GM12875 (cell line): ENCODE measurements at regions not wholly inside any gene's neighbourhood (a gene's known extent, or its start where the extent isn't known, plus 50 kb on each side); places are given as distances from the start of the nearest gene placed in this dataset.

Experiments
- H3K4me3 ChIP-seq: one replicate; pipeline ENCODE4 v1.5.1; 2011; ENCODE audit warnings: low read depth, low read length, control low read depth
- TF ChIP-seq, protein P1 (sequence below): IDR thresholded peaks from 2 replicates; pipeline ENCODE4 v1.5.1; 2011; ENCODE audit warnings: low read depth, mild to moderate bottlenecking, control low read depth, inconsistent platforms, low read length, moderate library complexity, borderline replicate concordance; ENCODE audit not compliant: insufficient read depth

DNA sequence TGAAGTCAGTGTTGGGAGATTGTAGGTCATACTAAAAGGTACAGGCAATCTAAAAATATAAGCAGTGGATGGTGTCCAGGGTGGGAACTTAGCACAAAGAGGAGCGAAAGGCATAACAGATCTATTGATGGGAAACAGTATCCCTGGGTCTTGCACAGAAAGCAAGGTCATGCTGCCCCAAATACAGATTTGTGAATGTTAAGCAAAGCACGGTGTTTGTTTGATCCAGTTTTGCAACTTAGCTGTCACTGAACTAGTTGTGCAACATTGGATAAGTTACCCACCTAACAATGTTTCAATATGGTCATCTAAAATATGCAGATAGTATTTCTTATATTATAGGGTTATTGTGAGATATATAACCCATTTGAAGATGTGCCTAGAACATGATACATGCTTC, 162.9 kb downstream of the BLID start:
- H3K4me3 ChIP-seq = no peak overlapping the region
- TF ChIP-seq, protein P1, sequence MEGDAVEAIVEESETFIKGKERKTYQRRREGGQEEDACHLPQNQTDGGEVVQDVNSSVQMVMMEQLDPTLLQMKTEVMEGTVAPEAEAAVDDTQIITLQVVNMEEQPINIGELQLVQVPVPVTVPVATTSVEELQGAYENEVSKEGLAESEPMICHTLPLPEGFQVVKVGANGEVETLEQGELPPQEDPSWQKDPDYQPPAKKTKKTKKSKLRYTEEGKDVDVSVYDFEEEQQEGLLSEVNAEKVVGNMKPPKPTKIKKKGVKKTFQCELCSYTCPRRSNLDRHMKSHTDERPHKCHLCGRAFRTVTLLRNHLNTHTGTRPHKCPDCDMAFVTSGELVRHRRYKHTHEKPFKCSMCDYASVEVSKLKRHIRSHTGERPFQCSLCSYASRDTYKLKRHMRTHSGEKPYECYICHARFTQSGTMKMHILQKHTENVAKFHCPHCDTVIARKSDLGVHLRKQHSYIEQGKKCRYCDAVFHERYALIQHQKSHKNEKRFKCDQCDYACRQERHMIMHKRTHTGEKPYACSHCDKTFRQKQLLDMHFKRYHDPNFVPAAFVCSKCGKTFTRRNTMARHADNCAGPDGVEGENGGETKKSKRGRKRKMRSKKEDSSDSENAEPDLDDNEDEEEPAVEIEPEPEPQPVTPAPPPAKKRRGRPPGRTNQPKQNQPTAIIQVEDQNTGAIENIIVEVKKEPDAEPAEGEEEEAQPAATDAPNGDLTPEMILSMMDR = no peak

DNA sequence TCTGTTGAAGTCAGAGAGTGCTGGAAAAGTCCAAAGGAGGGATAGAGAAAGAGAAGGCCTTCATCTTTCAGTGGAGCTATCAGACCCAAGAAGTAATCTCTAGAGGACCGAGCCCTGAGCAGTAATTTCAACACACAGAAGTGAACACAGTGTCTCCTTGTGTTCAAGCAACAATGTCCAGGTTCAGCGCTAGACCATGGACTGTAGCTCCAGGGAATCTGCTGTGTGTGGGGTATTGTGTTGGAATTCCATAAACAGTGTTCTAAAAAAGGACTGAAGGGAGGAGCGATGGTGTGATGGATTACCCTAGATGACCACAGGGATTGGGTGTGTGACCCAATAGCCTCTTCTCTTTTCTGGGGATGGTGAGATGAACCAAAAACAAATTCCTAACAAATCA, 165.9 kb downstream of the BLID start:
- TF ChIP-seq, protein P1 = no peak

DNA sequence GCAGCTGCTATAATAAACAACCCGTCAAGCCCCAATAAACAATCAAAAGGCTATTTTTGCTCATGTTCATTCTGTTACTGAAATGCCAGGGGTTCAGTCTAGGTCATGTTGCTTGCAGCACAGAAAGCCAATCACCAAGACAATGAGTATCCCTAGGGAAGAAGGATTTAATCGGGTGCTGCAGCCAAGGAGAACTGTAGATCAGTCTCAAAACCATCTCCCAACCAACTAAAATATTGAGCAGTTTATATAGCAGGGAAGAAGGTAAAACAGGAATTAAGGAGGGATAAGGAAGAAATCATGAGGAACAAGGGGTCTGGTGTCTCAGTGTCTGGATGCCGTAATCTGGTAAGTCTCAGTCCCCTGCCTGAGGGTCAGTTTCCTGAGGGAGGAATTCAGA, 169.5 kb downstream of the BLID start:
- no peak overlapping the region for H3K4me3 ChIP-seq
- TF ChIP-seq, protein P1 = no peak

More for the DNA sequence above, 165.9 kb downstream of the BLID start:
- no peak overlapping the region for H3K4me3 ChIP-seq

DNA sequence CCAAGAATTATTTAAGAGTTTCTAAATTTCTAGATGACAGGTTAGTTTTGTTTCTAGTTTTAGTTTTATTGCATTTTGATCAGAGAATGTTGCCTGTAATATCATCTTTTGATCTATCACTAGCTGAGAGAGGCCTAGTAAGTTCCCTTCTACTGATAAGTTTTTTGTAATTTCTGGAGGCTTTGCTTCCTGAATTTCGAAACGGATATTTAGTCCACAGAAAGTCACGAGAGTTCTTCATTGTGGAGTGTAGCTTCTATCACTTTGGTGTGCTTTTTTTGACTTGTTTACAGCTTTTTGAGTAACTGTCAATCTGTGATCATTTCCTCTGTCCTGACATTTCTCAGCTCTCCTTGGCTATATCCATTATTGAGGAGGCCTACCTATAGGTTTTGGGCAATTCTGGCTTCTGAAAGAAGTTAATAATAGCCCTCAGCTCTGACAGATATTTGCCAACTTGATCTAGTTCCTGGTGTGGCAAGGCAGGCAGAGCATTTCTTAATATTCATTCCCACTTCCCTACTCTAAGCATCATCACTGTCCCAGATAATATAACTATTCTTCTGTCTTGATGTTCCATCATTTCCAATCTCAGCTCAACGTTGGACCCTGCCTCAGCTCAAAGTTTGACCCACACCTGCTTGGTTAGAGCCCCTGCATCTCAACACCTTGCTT, 171.3 kb downstream of the BLID start:
- H3K4me3 ChIP-seq = no peak overlapping the region
- TF ChIP-seq, protein P1 = no peak

DNA sequence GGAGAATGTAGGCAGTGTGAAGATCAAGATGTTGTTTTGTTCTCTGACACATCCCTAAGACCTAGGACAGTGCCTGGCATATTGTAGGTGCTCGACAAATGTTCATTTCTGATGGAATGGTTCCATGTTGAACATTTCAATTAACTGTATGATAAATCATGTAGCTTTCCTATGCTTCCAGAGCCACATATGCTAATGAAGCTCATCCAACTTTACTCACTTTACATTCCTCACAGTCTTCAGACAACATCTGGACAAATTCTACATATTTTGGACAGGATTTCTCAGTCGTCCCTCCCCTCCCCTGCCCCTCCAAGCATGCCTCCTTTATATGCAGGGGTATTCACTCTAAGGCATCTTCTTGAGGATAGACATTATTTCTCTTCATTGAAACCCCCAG, 177.9 kb downstream of the BLID start:
- TF ChIP-seq, protein P1 = no peak
- H3K4me3 ChIP-seq = no peak overlapping the region

DNA sequence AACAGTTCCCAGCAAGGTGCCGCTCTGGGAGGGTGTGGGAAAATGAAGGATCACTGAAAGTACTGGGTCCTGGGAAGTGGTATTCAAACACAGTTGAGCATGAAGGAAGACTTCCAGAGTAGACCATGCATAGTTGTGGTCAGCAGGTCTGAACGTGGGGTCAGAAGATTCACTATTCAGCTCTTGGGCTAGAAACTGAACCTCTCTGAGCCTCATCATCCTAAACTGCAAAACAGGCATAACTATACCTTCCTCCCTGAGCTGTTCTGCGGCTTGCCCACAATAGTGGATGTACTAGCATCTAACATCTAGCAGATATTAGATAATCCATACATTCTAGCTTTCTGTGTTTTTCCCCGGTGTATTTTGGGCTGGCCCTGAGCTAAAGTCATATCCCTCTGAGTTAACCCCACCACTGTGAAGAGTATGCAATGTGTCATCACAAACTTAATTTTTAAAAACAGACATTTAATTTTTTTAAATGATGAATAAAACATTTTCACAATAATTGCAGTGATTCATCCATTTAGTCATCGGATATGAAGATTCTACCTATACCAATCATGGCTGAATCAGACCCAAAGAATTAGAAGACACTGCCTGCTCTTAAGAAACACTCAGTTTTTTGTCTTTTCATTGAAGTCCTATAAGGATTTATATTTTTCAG, 179.1 kb downstream of the BLID start:
- TF ChIP-seq, protein P1 = no peak
- no peak overlapping the region for H3K4me3 ChIP-seq

DNA sequence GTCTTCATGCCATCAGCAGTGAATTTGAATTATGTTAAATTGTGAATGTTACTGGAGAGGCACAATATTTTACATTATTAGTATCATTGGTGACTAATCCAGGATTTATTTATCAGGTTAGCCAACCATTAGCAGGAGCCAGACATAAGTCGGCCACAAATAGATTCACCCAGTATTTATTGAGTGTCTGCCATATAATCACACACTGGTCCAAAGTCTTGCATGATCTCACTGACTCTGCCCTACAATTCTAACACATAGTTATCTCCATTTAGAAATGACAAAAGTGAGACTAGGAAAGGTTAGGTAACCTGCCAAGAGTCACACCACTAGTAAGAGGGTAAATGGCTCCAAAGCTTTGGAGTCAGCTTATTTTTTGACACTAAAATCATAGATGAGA, 179.6 kb downstream of the BLID start:
- no peak overlapping the region for H3K4me3 ChIP-seq
- TF ChIP-seq, protein P1 = no peak
